GM12891 (cell line): ENCODE measurements at regions not wholly inside any gene's neighbourhood (a gene's known extent, or its start where the extent isn't known, plus 50 kb on each side); places are given as distances from the start of the nearest gene placed in this dataset.

ENCODE experiments used
- PAX5 ChIP-seq: IDR thresholded peaks from 2 replicates; pipeline ENCODE4 v1.6.1; 2011; ENCODE audit warnings: low read length, moderate library complexity, mild to moderate bottlenecking; ENCODE audit not compliant: insufficient read depth, severe bottlenecking
- POLR2A ChIP-seq: IDR thresholded peaks from 2 replicates; pipeline ENCODE4 v1.6.1; 2011; ENCODE audit warnings: low read depth, low read length, control low read depth
- POLR2AphosphoS5 ChIP-seq: IDR thresholded peaks from 2 replicates; pipeline ENCODE4 v1.6.1; 2011; ENCODE audit warnings: low read depth, low read length, control low read depth
- SPI1 ChIP-seq: IDR thresholded peaks from 2 replicates; pipeline ENCODE4 v1.6.1; 2011; ENCODE audit warnings: low read depth, low read length, control low read depth
- TAF1 ChIP-seq: IDR thresholded peaks from 2 replicates; pipeline ENCODE4 v1.6.1; 2011; ENCODE audit warnings: low read depth, low read length, control low read depth

GRCh38 chr18:7492385-7492784, 74.7 kb upstream of the PTPRM start:
- TF ChIP-seq POLR2A (no peak), POLR2AphosphoS5 (no peak), TAF1 (no peak), SPI1 (no peak), PAX5 (no peak)
